ENCODE measurements at regions not wholly inside any gene's neighbourhood (a gene's known extent, or its start where the extent isn't known, plus 50 kb on each side); places are given as distances from the start of the nearest gene placed in this dataset.

DNA sequence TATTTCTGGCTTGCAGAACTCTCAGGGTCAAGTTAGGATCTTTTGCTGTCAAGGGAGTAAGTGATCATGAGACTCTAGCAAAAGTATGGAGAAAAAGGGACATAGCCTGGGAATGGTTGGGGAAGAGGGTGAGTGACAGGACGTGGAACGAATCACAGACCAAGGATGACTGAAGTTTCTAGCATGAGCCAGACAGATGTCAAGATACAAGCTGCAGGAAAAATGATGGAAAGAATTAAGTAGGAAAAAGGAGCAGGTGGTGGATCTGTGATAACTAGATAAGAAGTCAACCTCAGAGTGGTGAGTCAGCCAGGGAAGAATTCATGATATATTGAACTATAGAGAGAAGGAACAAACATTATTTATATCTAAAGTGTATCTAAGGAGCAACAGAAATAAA lies 159.8 kb upstream of the SYNDIG1 start:
- peaks cover 0 to 2% of the 10 kb centered on the region in 2 donors for H3K27me3 ChIP-seq (ENCODE audit: control insufficient read depth in 1 of 2, insufficient read depth in 2 of 2, low read length in 2 of 2)
- H3K4me1 ChIP-seq (ENCODE audit: control insufficient read depth, insufficient read depth, low read length): no peaks in the 10 kb centered on the region
- no peak overlapping the region for H3K27ac ChIP-seq (ENCODE audit: low read length)

GRCh38 chr20:24305371-24305770 lies 164.1 kb upstream of the SYNDIG1 start:
- no peaks in the 10 kb centered on the region for H3K9me3 ChIP-seq (ENCODE audit: control insufficient read depth in 2 of 2, low read length in 2 of 2)
- H3K27ac ChIP-seq (ENCODE audit: low read length): no peak overlapping the region
- H3K36me3 ChIP-seq (ENCODE audit: control insufficient read depth in 2 of 2, insufficient read depth in 2 of 2, low read length in 2 of 2): no peaks in the 10 kb centered on the region
- peaks cover 2 to 5% of the 10 kb centered on the region in 2 donors for H3K27me3 ChIP-seq (ENCODE audit: control insufficient read depth in 1 of 2, insufficient read depth in 2 of 2, low read length in 2 of 2)
- no peaks in the 10 kb centered on the region for H3K4me1 ChIP-seq (ENCODE audit: control insufficient read depth, insufficient read depth, low read length)
- no peak overlapping the region for H3K9ac ChIP-seq (ENCODE audit: low read length in 2 of 2)
- H3K4me3 ChIP-seq (ENCODE audit: low read length in 2 of 2): no peak overlapping the region

More for the DNA sequence above, 159.8 kb upstream of the SYNDIG1 start:
- Histone ChIP-seq H3K4me3 (ENCODE audit: low read length in 2 of 2) (no peak overlapping the region), H3K36me3 (ENCODE audit: control insufficient read depth in 2 of 2, insufficient read depth in 2 of 2, low read length in 2 of 2) (no peaks in the 10 kb centered on the region), H3K9ac (ENCODE audit: low read length in 2 of 2) (no peak overlapping the region), H3K9me3 (ENCODE audit: control insufficient read depth in 2 of 2, low read length in 2 of 2) (no peaks in the 10 kb centered on the region)

DNA sequence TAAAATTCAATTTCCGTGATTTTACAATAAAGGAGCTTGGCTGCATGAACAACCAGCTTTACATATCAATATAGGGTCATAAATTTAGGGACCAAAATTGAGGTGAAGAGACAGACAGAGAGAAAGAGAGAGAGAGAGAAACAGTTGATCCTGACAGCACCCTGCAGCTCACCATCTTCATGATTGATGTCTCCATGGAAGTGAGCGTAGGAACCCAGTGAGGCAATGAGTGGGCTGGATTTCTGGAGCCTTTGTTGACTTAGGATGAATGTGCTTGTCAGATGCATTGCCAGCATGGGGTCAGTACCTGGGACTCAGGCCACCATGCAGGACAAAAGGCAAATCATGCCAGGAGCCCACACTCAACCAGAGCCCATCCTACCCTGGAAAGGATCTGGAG lies 165.1 kb upstream of the SYNDIG1 start:
- Histone ChIP-seq H3K4me1 (ENCODE audit: control insufficient read depth, insufficient read depth, low read length) (no peaks in the 10 kb centered on the region), H3K4me3 (ENCODE audit: low read length in 2 of 2) (no peak overlapping the region), H3K9me3 (ENCODE audit: control insufficient read depth in 2 of 2, low read length in 2 of 2) (no peaks in the 10 kb centered on the region), H3K27ac (ENCODE audit: low read length) (no peak overlapping the region), H3K9ac (ENCODE audit: low read length in 2 of 2) (no peak overlapping the region), H3K36me3 (ENCODE audit: control insufficient read depth in 2 of 2, insufficient read depth in 2 of 2, low read length in 2 of 2) (no peaks in the 10 kb centered on the region), H3K27me3 (ENCODE audit: control insufficient read depth in 1 of 2, insufficient read depth in 2 of 2, low read length in 2 of 2) (peaks cover 0 to 5% of the 10 kb centered on the region in 2 donors)

GRCh38 chr20:24303393-24304170 lies 165.8 kb upstream of the SYNDIG1 start:
- Histone ChIP-seq H3K4me3 (ENCODE audit: low read length in 2 of 2) (no peak overlapping the region), H3K4me1 (ENCODE audit: control insufficient read depth, insufficient read depth, low read length) (no peaks in the 10 kb centered on the region), H3K9ac (ENCODE audit: low read length in 2 of 2) (no peak overlapping the region), H3K27me3 (ENCODE audit: control insufficient read depth in 1 of 2, insufficient read depth in 2 of 2, low read length in 2 of 2) (peaks cover 0 to 5% of the 10 kb centered on the region in 2 donors), H3K36me3 (ENCODE audit: control insufficient read depth in 2 of 2, insufficient read depth in 2 of 2, low read length in 2 of 2) (no peaks in the 10 kb centered on the region), H3K27ac (ENCODE audit: low read length) (no peak overlapping the region), H3K9me3 (ENCODE audit: control insufficient read depth in 2 of 2, low read length in 2 of 2) (no peaks in the 10 kb centered on the region)

DNA sequence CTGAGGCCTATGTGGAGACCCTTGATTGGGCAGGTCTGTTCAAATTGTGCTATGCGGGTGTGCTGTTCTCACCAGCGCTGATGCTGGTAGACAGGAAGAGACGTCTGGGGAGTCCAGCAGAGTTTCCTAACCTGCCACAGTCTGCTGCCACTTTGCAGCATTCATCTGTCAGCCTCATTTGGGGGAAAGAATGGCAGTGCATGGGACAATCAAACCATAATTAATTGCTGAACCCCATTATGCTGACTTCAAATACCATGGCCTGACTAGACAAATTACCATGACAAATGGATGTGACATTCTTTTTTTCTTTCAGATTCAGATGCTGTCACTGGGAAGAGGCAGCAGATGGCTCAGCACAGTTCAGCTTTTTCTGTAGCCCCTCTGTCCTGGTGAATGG lies 171.4 kb upstream of the SYNDIG1 start:
- Histone ChIP-seq H3K9ac (ENCODE audit: low read length in 2 of 2) (no peak overlapping the region), H3K27me3 (ENCODE audit: control insufficient read depth in 1 of 2, insufficient read depth in 2 of 2, low read length in 2 of 2) (peaks cover 0 to 5% of the 10 kb centered on the region in 2 donors), H3K4me3 (ENCODE audit: low read length in 2 of 2) (no peak overlapping the region), H3K4me1 (ENCODE audit: control insufficient read depth, insufficient read depth, low read length) (no peaks in the 10 kb centered on the region), H3K36me3 (ENCODE audit: control insufficient read depth in 2 of 2, insufficient read depth in 2 of 2, low read length in 2 of 2) (no peaks in the 10 kb centered on the region), H3K27ac (ENCODE audit: low read length) (no peak overlapping the region), H3K9me3 (ENCODE audit: control insufficient read depth in 2 of 2, low read length in 2 of 2) (no peaks in the 10 kb centered on the region)

- Histone ChIP-seq H3K27ac (ENCODE audit: low read length) (no peak overlapping the region), H3K36me3 (ENCODE audit: control insufficient read depth in 2 of 2, insufficient read depth in 2 of 2, low read length in 2 of 2) (no peaks in the 10 kb centered on the region), H3K9ac (ENCODE audit: low read length in 2 of 2) (no peak overlapping the region), H3K4me3 (ENCODE audit: low read length in 2 of 2) (no peak overlapping the region), H3K4me1 (ENCODE audit: control insufficient read depth, insufficient read depth, low read length) (no peaks in the 10 kb centered on the region), H3K27me3 (ENCODE audit: control insufficient read depth in 1 of 2, insufficient read depth in 2 of 2, low read length in 2 of 2) (peaks cover 0 to 3% of the 10 kb centered on the region in 2 donors), H3K9me3 (ENCODE audit: control insufficient read depth in 2 of 2, low read length in 2 of 2) (no peaks in the 10 kb centered on the region)
These were observed 172.8 kb upstream of the SYNDIG1 start for GRCh38 chr20:24296477-24297261.

DNA sequence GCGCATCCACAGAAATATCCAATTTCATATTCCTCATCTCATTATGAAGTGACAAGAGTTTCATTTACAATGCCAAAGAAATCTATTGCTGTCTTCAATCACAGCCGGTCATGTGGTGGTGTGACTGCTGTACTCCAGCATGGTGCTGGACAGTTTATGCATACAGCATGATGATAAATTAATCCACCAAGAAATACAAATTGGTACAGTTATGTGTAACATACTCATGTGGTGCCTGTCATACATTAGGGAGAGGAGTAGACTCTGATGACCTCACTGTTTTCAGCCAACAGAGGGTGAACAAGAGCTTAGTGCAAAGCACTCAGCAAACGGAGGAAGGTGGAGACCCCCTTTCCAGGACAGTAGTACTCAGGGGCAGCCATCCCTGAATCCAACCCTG lies 178.4 kb upstream of the SYNDIG1 start:
- no peaks in the 10 kb centered on the region for H3K4me1 ChIP-seq (ENCODE audit: control insufficient read depth, insufficient read depth, low read length)
- H3K4me3 ChIP-seq (ENCODE audit: low read length in 2 of 2): no peak overlapping the region
- no peak overlapping the region for H3K27ac ChIP-seq (ENCODE audit: low read length)
- no peaks in the 10 kb centered on the region for H3K27me3 ChIP-seq (ENCODE audit: control insufficient read depth in 1 of 2, insufficient read depth in 2 of 2, low read length in 2 of 2)
- H3K9me3 ChIP-seq (ENCODE audit: control insufficient read depth in 2 of 2, low read length in 2 of 2): no peaks in the 10 kb centered on the region
- no peak overlapping the region for H3K9ac ChIP-seq (ENCODE audit: low read length in 2 of 2)
- no peaks in the 10 kb centered on the region for H3K36me3 ChIP-seq (ENCODE audit: control insufficient read depth in 2 of 2, insufficient read depth in 2 of 2, low read length in 2 of 2)

DNA sequence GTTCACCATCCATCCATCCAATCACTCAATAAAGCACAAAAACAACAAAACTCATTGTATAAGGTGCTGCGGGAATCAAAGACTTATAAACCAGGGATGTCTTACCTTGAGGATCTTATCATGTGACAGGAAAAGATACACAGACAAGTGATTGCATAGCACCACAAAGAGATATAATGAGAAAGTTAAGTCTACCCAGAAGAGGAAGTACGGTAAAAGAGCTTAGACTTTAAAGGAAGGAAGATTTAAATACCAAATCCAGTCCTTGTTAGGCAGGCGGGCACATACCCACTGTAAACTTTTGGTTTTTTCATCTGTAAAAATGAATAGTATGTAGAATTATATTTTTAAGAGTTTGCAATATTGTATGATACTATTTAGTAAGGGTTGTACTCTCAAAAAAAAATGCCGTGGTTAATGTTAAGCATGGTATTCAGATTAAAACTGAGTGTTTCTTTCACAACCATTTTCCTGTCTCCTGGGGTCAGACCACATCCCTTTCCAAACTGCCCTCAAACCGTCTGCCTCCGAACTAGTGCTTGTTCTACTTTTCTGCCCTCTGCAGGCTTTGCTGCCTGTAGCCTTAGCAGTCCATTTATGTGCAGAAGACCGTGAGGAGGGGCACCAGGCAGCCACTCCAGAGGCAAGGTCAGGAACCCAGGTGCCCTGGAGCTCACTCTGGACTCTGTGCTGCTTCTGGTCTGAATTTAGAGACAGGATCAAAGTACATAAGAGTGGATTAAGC lies 179.5 kb upstream of the SYNDIG1 start:
- H3K4me3 ChIP-seq (ENCODE audit: low read length in 2 of 2): no peak overlapping the region
- no peak overlapping the region for H3K9ac ChIP-seq (ENCODE audit: low read length in 2 of 2)
- H3K4me1 ChIP-seq (ENCODE audit: control insufficient read depth, insufficient read depth, low read length): no peaks in the 10 kb centered on the region
- H3K27me3 ChIP-seq (ENCODE audit: control insufficient read depth in 1 of 2, insufficient read depth in 2 of 2, low read length in 2 of 2): no peaks in the 10 kb centered on the region
- no peaks in the 10 kb centered on the region for H3K36me3 ChIP-seq (ENCODE audit: control insufficient read depth in 2 of 2, insufficient read depth in 2 of 2, low read length in 2 of 2)
- H3K27ac ChIP-seq (ENCODE audit: low read length): no peak overlapping the region
- H3K9me3 ChIP-seq (ENCODE audit: control insufficient read depth in 2 of 2, low read length in 2 of 2): no peaks in the 10 kb centered on the region

DNA sequence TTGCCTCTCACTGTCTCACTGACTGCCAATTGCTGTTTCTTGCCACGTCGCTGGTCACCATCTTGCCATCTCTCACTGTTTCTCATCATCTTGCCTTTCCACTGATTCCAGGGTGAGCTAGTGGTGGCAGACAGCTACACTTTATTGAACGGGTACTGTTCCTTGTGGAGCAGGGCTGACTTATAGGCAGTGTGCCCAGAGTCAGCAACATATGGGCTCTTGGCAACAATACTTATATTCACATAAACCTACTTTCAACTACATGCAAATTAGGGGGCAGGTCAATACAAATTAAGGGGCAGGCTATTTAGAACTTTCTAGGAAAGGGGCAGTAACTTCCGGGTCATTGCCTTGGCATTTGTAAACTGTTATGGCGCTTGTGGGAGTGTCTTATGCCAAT lies 186.2 kb upstream of the SYNDIG1 start:
- no peaks in the 10 kb centered on the region for H3K9me3 ChIP-seq (ENCODE audit: control insufficient read depth in 2 of 2, low read length in 2 of 2)
- H3K4me1 ChIP-seq (ENCODE audit: control insufficient read depth, insufficient read depth, low read length): no peaks in the 10 kb centered on the region
- no peak overlapping the region for H3K9ac ChIP-seq (ENCODE audit: low read length in 2 of 2)
- no peak overlapping the region for H3K27ac ChIP-seq (ENCODE audit: low read length)
- no peak overlapping the region for H3K4me3 ChIP-seq (ENCODE audit: low read length in 2 of 2)
- no peaks in the 10 kb centered on the region for H3K27me3 ChIP-seq (ENCODE audit: control insufficient read depth in 1 of 2, insufficient read depth in 2 of 2, low read length in 2 of 2)
- no peaks in the 10 kb centered on the region for H3K36me3 ChIP-seq (ENCODE audit: control insufficient read depth in 2 of 2, insufficient read depth in 2 of 2, low read length in 2 of 2)

- peaks cover 0 to 4% of the 10 kb centered on the region in 2 donors for H3K9me3 ChIP-seq (ENCODE audit: control insufficient read depth in 2 of 2, low read length in 2 of 2)
- H3K36me3 ChIP-seq (ENCODE audit: control insufficient read depth in 2 of 2, insufficient read depth in 2 of 2, low read length in 2 of 2): no peaks in the 10 kb centered on the region
- no peak overlapping the region for H3K4me3 ChIP-seq (ENCODE audit: low read length in 2 of 2)
- H3K27me3 ChIP-seq (ENCODE audit: control insufficient read depth in 1 of 2, insufficient read depth in 2 of 2, low read length in 2 of 2): no peaks in the 10 kb centered on the region
- H3K9ac ChIP-seq (ENCODE audit: low read length in 2 of 2): no peak overlapping the region
- no peak overlapping the region for H3K27ac ChIP-seq (ENCODE audit: low read length)
- H3K4me1 ChIP-seq (ENCODE audit: control insufficient read depth, insufficient read depth, low read length): no peaks in the 10 kb centered on the region
These were observed 192.2 kb upstream of the SYNDIG1 start for GRCh38 chr20:24277196-24277595.
